Neural cell (in vitro differentiated cells): ENCODE measurements at regions not wholly inside any gene's neighbourhood (a gene's known extent, or its start where the extent isn't known, plus 50 kb on each side); places are given as distances from the start of the nearest gene placed in this dataset.

Source experiments
- EP300 ChIP-seq: fragments of 450-650 bp; conservative IDR thresholded peaks from 2 replicates; pipeline ENCODE4 v1.6.1; 2014; ENCODE audit warnings: antibody characterized with exemption, mild to moderate bottlenecking, moderate library complexity; ENCODE audit not compliant: poor library complexity, severe bottlenecking
- POLR2AphosphoS5 ChIP-seq: IDR thresholded peaks from 2 replicates; pipeline ENCODE4 v1.6.1; 2012
- RAD21 ChIP-seq: fragments of 450-650 bp; conservative IDR thresholded peaks from 2 replicates; pipeline ENCODE4 v1.6.1; 2014; ENCODE audit warnings: antibody characterized with exemption, mild to moderate bottlenecking, moderate library complexity
- SMC3 ChIP-seq: fragments of 450-650 bp; conservative IDR thresholded peaks from 2 replicates; pipeline ENCODE4 v1.6.1; 2014; ENCODE audit warnings: antibody characterized with exemption, mild to moderate bottlenecking, moderate library complexity; ENCODE audit not compliant: poor library complexity
- TF ChIP-seq, protein P1 (sequence below): fragments of 450-650 bp; IDR thresholded peaks from 2 replicates; pipeline ENCODE4 v1.5.1; 2014; ENCODE audit warnings: antibody characterized with exemption, mild to moderate bottlenecking, moderate library complexity; ENCODE audit not compliant: poor library complexity, severe bottlenecking
- TF ChIP-seq, protein P2 (sequence below): IDR thresholded peaks from 2 replicates; pipeline ENCODE4 v1.6.1; 2012; ENCODE audit warnings: borderline replicate concordance

DNA sequence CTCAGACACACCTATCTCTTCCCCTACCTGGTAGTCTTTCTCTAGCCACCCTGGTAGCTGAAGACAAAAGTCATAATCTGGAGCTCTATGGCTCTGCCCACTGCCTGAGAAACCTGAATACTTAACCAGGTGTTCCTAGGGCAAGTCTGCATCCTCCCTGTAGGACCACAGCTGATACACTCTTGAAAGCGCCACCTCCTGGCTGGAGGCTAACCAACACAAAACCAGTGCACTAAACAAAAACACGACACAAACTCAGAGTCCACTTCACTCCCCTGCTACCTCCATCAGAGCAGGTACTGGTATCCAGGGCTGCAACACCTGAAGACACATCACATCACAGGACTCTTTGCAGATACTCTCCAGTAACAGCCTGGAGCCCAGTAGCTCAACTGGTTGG, 84.6 kb upstream of the ANXA1 start:
- TF ChIP-seq, protein P1, sequence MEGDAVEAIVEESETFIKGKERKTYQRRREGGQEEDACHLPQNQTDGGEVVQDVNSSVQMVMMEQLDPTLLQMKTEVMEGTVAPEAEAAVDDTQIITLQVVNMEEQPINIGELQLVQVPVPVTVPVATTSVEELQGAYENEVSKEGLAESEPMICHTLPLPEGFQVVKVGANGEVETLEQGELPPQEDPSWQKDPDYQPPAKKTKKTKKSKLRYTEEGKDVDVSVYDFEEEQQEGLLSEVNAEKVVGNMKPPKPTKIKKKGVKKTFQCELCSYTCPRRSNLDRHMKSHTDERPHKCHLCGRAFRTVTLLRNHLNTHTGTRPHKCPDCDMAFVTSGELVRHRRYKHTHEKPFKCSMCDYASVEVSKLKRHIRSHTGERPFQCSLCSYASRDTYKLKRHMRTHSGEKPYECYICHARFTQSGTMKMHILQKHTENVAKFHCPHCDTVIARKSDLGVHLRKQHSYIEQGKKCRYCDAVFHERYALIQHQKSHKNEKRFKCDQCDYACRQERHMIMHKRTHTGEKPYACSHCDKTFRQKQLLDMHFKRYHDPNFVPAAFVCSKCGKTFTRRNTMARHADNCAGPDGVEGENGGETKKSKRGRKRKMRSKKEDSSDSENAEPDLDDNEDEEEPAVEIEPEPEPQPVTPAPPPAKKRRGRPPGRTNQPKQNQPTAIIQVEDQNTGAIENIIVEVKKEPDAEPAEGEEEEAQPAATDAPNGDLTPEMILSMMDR = no peak
- TF ChIP-seq SMC3 (no peak), POLR2AphosphoS5 (no peak), EP300 (no peak), RAD21 (no peak)
- TF ChIP-seq, protein P2, sequence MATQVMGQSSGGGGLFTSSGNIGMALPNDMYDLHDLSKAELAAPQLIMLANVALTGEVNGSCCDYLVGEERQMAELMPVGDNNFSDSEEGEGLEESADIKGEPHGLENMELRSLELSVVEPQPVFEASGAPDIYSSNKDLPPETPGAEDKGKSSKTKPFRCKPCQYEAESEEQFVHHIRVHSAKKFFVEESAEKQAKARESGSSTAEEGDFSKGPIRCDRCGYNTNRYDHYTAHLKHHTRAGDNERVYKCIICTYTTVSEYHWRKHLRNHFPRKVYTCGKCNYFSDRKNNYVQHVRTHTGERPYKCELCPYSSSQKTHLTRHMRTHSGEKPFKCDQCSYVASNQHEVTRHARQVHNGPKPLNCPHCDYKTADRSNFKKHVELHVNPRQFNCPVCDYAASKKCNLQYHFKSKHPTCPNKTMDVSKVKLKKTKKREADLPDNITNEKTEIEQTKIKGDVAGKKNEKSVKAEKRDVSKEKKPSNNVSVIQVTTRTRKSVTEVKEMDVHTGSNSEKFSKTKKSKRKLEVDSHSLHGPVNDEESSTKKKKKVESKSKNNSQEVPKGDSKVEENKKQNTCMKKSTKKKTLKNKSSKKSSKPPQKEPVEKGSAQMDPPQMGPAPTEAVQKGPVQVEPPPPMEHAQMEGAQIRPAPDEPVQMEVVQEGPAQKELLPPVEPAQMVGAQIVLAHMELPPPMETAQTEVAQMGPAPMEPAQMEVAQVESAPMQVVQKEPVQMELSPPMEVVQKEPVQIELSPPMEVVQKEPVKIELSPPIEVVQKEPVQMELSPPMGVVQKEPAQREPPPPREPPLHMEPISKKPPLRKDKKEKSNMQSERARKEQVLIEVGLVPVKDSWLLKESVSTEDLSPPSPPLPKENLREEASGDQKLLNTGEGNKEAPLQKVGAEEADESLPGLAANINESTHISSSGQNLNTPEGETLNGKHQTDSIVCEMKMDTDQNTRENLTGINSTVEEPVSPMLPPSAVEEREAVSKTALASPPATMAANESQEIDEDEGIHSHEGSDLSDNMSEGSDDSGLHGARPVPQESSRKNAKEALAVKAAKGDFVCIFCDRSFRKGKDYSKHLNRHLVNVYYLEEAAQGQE = no peak
